ENCODE measurements at regions not wholly inside any gene's neighbourhood (a gene's known extent, or its start where the extent isn't known, plus 50 kb on each side); places are given as distances from the start of the nearest gene placed in this dataset.

GRCh38 chr16:6209355-6209930 is 1111.8 kb upstream of the EEF2KMT start:
- TF ChIP-seq CTCF (IDR thresholded peaks at IDR 0.05; ENCODE audit: borderline replicate concordance, control extremely low read depth, extremely low read depth, insufficient read depth, missing control alignments): no peak
- in situ Hi-C loops (cut with MboI; ENCODE audit: low sequenced_read_pairs, unreplicated experiment): no loop called here
- DNase-seq (ENCODE audit: low spot score): no peak

DNA sequence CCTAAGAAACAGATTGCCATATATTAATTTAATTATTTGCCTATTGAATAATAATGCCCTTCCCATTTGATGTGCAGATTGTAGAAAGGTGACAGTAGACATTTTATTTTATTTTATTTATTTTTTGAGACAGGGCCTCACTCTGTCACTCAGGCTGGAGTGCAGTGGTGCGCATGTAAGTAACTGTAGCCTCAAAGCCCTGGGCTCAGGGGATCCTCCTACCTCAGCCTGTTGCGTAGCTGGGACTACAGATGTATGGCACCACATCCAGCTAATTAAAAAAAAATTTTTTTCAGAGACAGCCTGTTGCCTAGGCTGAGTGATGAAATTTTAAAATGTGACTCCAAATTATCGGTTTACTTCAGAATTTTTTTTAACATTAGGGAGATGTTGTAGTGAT is 1110.0 kb upstream of the EEF2KMT start:
- DNase-seq (ENCODE audit: low spot score): no peak
- TF ChIP-seq CTCF (IDR thresholded peaks at IDR 0.05; ENCODE audit: borderline replicate concordance, control extremely low read depth, extremely low read depth, insufficient read depth, missing control alignments): no peak
- in situ Hi-C loops (cut with MboI; ENCODE audit: low sequenced_read_pairs, unreplicated experiment): no loop called here

DNA sequence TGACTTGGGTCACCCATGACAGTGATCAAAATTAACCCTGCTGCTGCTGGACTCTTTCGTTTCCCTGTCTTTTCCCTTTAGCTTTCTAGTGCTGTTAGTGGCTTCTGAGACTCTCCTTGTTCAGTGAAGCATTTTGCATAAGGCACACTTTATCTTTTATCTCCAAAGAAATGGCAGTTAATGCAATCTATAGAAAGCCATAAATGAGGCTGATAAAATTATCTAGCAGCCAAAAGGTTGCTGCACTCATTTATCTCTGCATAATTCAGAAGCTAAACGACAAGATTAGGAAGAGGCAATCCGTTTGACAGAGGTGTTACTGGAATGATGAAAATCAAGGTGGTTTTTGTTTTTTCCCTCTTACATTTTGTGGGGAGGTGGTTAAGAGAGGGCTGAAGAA is 1109.5 kb upstream of the EEF2KMT start:
- in situ Hi-C loops (cut with MboI; ENCODE audit: low sequenced_read_pairs, unreplicated experiment): no loop called here
- DNase-seq (ENCODE audit: low spot score): no peak
- no peak for TF ChIP-seq CTCF (IDR thresholded peaks at IDR 0.05; ENCODE audit: borderline replicate concordance, control extremely low read depth, extremely low read depth, insufficient read depth, missing control alignments)

- no peak for TF ChIP-seq CTCF (IDR thresholded peaks at IDR 0.05; ENCODE audit: borderline replicate concordance, control extremely low read depth, extremely low read depth, insufficient read depth, missing control alignments)
- in situ Hi-C loops (cut with MboI; ENCODE audit: low sequenced_read_pairs, unreplicated experiment): no loop called here
- no peak for DNase-seq (ENCODE audit: low spot score)
Measured at GRCh38 chr16:6206080-6206479, 1108.5 kb upstream of the EEF2KMT start.

- in situ Hi-C loops (cut with MboI; ENCODE audit: low sequenced_read_pairs, unreplicated experiment): no loop called here
- no peak for DNase-seq (ENCODE audit: low spot score)
- no peak for TF ChIP-seq CTCF (IDR thresholded peaks at IDR 0.05; ENCODE audit: borderline replicate concordance, control extremely low read depth, extremely low read depth, insufficient read depth, missing control alignments)
Measured at GRCh38 chr16:6204945-6205344, 1107.3 kb upstream of the EEF2KMT start.

- DNase-seq (ENCODE audit: low spot score): no peak
- in situ Hi-C loops (cut with MboI; ENCODE audit: low sequenced_read_pairs, unreplicated experiment): no loop called here
- no peak for TF ChIP-seq CTCF (IDR thresholded peaks at IDR 0.05; ENCODE audit: borderline replicate concordance, control extremely low read depth, extremely low read depth, insufficient read depth, missing control alignments)
Measured at GRCh38 chr16:6200861-6201260, 1103.3 kb upstream of the EEF2KMT start.

DNA sequence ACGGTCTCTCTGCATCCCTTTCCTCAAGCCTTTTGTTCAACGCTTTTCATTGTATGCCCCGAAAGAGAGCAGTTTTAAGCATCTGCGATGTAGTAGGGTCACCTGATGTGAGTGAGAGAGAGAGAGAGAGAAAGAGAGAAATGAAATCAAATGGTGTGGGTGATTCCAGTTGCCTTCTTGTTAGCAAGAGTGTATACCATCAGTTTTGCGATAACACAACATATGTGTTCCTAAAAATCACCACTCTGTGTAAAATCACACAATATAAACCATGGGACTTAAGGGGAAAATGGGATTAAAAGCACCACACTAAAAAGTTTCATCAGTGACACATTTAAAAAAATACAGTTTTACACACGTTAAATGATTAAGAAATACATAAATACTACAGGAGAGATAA is 1102.7 kb upstream of the EEF2KMT start:
- TF ChIP-seq CTCF (IDR thresholded peaks at IDR 0.05; ENCODE audit: borderline replicate concordance, control extremely low read depth, extremely low read depth, insufficient read depth, missing control alignments): no peak
- in situ Hi-C loops (cut with MboI; ENCODE audit: low sequenced_read_pairs, unreplicated experiment): no loop called here
- no peak for DNase-seq (ENCODE audit: low spot score)

Measured in GM13976 (cell line).